SK-N-SH (cell line): ENCODE measurements at regions not wholly inside any gene's neighbourhood (a gene's known extent, or its start where the extent isn't known, plus 50 kb on each side); places are given as distances from the start of the nearest gene placed in this dataset.

Experiments
- CTCF ChIP-seq: fragments of 200-600 bp; sonication (generic); IDR thresholded peaks from 2 replicates; pipeline ENCODE4 v1.6.1; 2017; ENCODE audit warnings: antibody characterized with exemption, mild to moderate bottlenecking, moderate library complexity
- EP300 ChIP-seq, 2 experiments: IDR thresholded peaks; 2 replicates each; pipeline versions ENCODE4 v1.4.0 to v1.6.1; 2012; ENCODE audit warnings: borderline replicate concordance in 1 of 2, low read depth in 1 of 2, low read length in 1 of 2
- FOSL2 ChIP-seq: IDR thresholded peaks from 2 replicates; pipeline ENCODE4 v1.4.0; 2012; ENCODE audit warnings: low read depth, mild to moderate bottlenecking, moderate library complexity, borderline replicate concordance
- GATA2 ChIP-seq: sonication (generic); formaldehyde crosslinking; IDR thresholded peaks from 2 replicates; pipeline ENCODE4 v1.5.0; 2020; ENCODE audit warnings: mild to moderate bottlenecking, missing genetic modification reagents
- POLR2AphosphoS5 ChIP-seq: IDR thresholded peaks from 2 replicates; pipeline ENCODE4 v1.6.1; 2012; ENCODE audit warnings: low read depth, low read length
- RCOR1 ChIP-seq: fragments of 150-350 bp; IDR thresholded peaks from 2 replicates; pipeline ENCODE4 v1.6.1; 2017; ENCODE audit warnings: antibody characterized with exemption, low read length
- REST ChIP-seq: IDR thresholded peaks from 2 replicates; pipeline ENCODE4 v1.6.1; 2012; ENCODE audit warnings: mild to moderate bottlenecking, low read depth, low read length, moderate library complexity
- RFX5 ChIP-seq: IDR thresholded peaks from 2 replicates; pipeline ENCODE4 v1.6.1; 2012; ENCODE audit warnings: mild to moderate bottlenecking, improper control_type of control experiment, low read length
- YY1 ChIP-seq: IDR thresholded peaks from 2 replicates; pipeline ENCODE4 v1.4.0; 2012; ENCODE audit warnings: low read depth, mild to moderate bottlenecking

GRCh38 chr2:147758821-147759220 lies 86.0 kb upstream of the ACVR2A start:
- TF ChIP-seq RFX5 (no peak), REST (no peak), FOSL2 (no peak), CTCF (no peak), YY1 (no peak), POLR2AphosphoS5 (no peak), GATA2 (CRISPR knock-in tag) (no peak), RCOR1 (no peak), EP300 (IDR thresholded peaks at IDR 0.05; ENCODE audit: borderline replicate concordance in 1 of 2, low read depth in 1 of 2, low read length in 1 of 2) (no peak)
